Neural progenitor cell (in vitro differentiated cells): ENCODE measurements at regions not wholly inside any gene's neighbourhood (a gene's known extent, or its start where the extent isn't known, plus 50 kb on each side); places are given as distances from the start of the nearest gene placed in this dataset.

Experiments used
- DNase-seq: peaks from one replicate; pipeline ENCODE4 v3.0.0-alpha.2; 2016; ENCODE audit warnings: low spot score
- H2AFZ ChIP-seq: fragments of 200-600 bp; sonication (generic); replicated peaks from 2 replicates; pipeline ENCODE4 v1.6.1; 2016; ENCODE audit warnings: antibody characterized with exemption
- H3F3A ChIP-seq: fragments of 200-600 bp; sonication (generic); 2 replicates; pipeline ENCODE4 v1.6.1; 2016; ENCODE audit warnings: antibody characterized with exemption, low read depth
- H3K27ac ChIP-seq: fragments of 200-600 bp; sonication (generic); 2 replicates; pipeline ENCODE4 v1.5.1; 2016; ENCODE audit warnings: mild to moderate bottlenecking
- H3K27me3 ChIP-seq: fragments of 200-600 bp; sonication (generic); 2 replicates; pipeline ENCODE4 v1.6.1; 2016; ENCODE audit warnings: mild to moderate bottlenecking, moderate library complexity
- H3K36me3 ChIP-seq: fragments of 200-600 bp; sonication (generic); 2 replicates; pipeline ENCODE4 v1.5.1; 2016
- H3K4me1 ChIP-seq: fragments of 200-600 bp; sonication (generic); 2 replicates; pipeline ENCODE4 v1.6.1; 2016; ENCODE audit warnings: mixed run types
- H3K4me2 ChIP-seq: fragments of 200-600 bp; sonication (generic); 2 replicates; pipeline ENCODE4 v1.6.1; 2016
- H3K4me3 ChIP-seq: fragments of 200-600 bp; sonication (generic); 2 replicates; pipeline ENCODE4 v1.5.1; 2016
- H3K79me2 ChIP-seq: fragments of 200-600 bp; sonication (generic); 2 replicates; pipeline ENCODE4 v1.6.1; 2016; ENCODE audit warnings: low read depth
- H3K9ac ChIP-seq: fragments of 200-600 bp; sonication (generic); 2 replicates; pipeline ENCODE4 v1.6.1; 2016
- H3K9me3 ChIP-seq: fragments of 200-600 bp; sonication (generic); 2 replicates; pipeline ENCODE4 v1.5.1; 2016; ENCODE audit warnings: low read depth
- H4K20me1 ChIP-seq: fragments of 200-600 bp; sonication (generic); 2 replicates; pipeline ENCODE4 v1.6.1; 2016; ENCODE audit warnings: low read depth
- H3K27ac Mint-ChIP-seq: 3 replicates; pipeline ENCODE4 v1.8.0; 2021; ENCODE audit warnings: mixed read lengths
- H3K27me3 Mint-ChIP-seq: 2 replicates; pipeline ENCODE4 v1.8.0; 2022; ENCODE audit warnings: low read depth, mild to moderate bottlenecking, inconsistent platforms, moderate library complexity, mixed read lengths; ENCODE audit not compliant: insufficient read depth
- H3K36me3 Mint-ChIP-seq: 3 replicates; pipeline ENCODE4 v1.8.0; 2021; ENCODE audit warnings: mixed read lengths
- H3K4me1 Mint-ChIP-seq: 3 replicates; pipeline ENCODE4 v1.8.0; 2021; ENCODE audit warnings: mixed read lengths
- H3K4me3 Mint-ChIP-seq: 3 replicates; pipeline ENCODE4 v1.8.0; 2021; ENCODE audit warnings: mild to moderate bottlenecking, moderate library complexity, mixed read lengths
- H3K9me3 Mint-ChIP-seq: 3 replicates; pipeline ENCODE4 v1.8.0; 2020; ENCODE audit warnings: mixed read lengths
- EZH2 ChIP-seq: fragments of 200-600 bp; sonication (generic); IDR thresholded peaks from 2 replicates; pipeline ENCODE4 v1.6.1; 2017; ENCODE audit warnings: antibody characterized with exemption, mild to moderate bottlenecking, moderate library complexity
- EZH2phosphoT487 ChIP-seq: fragments of 200-600 bp; sonication (generic); IDR thresholded peaks from 2 replicates; pipeline ENCODE4 v1.6.1; 2017; ENCODE audit warnings: antibody characterized with exemption
- TF ChIP-seq, protein P1 (sequence below): fragments of 200-600 bp; sonication (generic); IDR thresholded peaks from 2 replicates; pipeline ENCODE4 v1.5.1; 2017; ENCODE audit warnings: antibody characterized with exemption, mild to moderate bottlenecking

DNA sequence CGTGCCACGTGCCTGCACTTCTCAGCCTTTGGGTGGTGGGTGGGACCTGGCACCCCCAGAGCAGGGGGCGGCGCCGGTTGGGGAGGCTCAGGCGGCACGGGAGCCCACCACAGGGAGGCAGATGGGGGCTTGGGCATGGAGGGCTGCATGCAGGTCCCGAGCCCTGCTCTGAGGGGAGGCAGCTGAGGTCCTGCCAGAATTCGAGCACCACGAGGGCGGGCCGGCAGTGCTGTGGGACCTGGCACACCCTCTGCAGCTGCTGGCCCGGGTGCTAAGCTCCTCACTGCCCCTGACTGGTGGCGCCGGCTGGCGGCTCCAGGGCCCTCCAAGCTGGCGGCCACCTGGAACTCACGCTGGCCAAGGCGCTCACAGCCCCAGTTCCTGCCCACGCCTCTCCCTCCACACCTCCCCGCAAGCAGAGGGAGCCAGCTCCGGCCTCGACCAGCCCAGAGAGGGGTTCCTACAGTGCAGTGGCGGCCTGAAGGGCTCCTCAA, 1176.8 kb upstream of the GYPC start:
- Histone ChIP-seq H3K4me3 (no peak overlapping the region), H3K4me1 (no peaks in the 10 kb centered on the region), H3K27ac (no peak overlapping the region), H4K20me1 (no peaks in the 10 kb centered on the region), H3K27me3 (no peaks in the 10 kb centered on the region), H3K9ac (no peak overlapping the region), H3K36me3 (no peaks in the 10 kb centered on the region), H3K9me3 (no peaks in the 10 kb centered on the region), H2AFZ (no peak overlapping the region), H3K4me2 (no peak overlapping the region), H3K79me2 (no peaks in the 10 kb centered on the region), H3F3A (no peaks in the 10 kb centered on the region)
- TF ChIP-seq, protein P1, sequence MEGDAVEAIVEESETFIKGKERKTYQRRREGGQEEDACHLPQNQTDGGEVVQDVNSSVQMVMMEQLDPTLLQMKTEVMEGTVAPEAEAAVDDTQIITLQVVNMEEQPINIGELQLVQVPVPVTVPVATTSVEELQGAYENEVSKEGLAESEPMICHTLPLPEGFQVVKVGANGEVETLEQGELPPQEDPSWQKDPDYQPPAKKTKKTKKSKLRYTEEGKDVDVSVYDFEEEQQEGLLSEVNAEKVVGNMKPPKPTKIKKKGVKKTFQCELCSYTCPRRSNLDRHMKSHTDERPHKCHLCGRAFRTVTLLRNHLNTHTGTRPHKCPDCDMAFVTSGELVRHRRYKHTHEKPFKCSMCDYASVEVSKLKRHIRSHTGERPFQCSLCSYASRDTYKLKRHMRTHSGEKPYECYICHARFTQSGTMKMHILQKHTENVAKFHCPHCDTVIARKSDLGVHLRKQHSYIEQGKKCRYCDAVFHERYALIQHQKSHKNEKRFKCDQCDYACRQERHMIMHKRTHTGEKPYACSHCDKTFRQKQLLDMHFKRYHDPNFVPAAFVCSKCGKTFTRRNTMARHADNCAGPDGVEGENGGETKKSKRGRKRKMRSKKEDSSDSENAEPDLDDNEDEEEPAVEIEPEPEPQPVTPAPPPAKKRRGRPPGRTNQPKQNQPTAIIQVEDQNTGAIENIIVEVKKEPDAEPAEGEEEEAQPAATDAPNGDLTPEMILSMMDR, result no peak
- no peak for TF ChIP-seq EZH2
- no peak for TF ChIP-seq EZH2phosphoT487
- Mint-ChIP-seq H3K27ac (no peak overlapping the region), H3K36me3 (no peaks in the 10 kb centered on the region), H3K27me3 (peaks cover 2% of the 10 kb centered on the region), H3K4me1 (no peaks in the 10 kb centered on the region), H3K9me3 (peaks cover 11% of the 10 kb centered on the region), H3K4me3 (no peak overlapping the region)
- no peak for DNase-seq

DNA sequence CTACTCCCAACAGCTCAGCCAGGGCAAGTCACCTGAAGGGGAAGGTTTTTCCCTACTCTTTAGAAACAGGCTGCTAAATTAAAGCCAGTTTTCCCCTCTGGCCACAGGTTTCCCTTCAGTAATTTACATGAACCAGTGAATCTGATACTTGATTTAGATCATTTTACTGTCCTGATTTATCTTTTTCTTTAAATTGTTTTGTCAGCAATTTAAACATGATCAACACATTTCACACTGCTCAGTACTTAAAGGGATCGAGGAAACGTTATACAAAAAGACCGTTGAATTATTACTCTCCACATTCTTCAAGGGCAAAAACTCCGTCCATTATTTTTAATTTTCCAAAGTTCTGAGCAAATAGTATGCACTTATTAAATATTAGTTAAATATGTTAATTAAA, 1165.7 kb upstream of the GYPC start:
- H3K4me2 ChIP-seq, result no peak overlapping the region
- no peaks in the 10 kb centered on the region for H3K27me3 ChIP-seq
- no peaks in the 10 kb centered on the region for H3K36me3 Mint-ChIP-seq
- TF ChIP-seq EZH2 (no peak), EZH2phosphoT487 (no peak)
- TF ChIP-seq, protein P1, result no peak
- H3K4me1 Mint-ChIP-seq, result peaks cover 1% of the 10 kb centered on the region
- H3K4me3 Mint-ChIP-seq, result no peak overlapping the region
- H3K79me2 ChIP-seq, result no peaks in the 10 kb centered on the region
- H3F3A ChIP-seq, result no peaks in the 10 kb centered on the region
- H3K4me1 ChIP-seq, result no peaks in the 10 kb centered on the region
- H3K36me3 ChIP-seq, result no peaks in the 10 kb centered on the region
- no peaks in the 10 kb centered on the region for H3K9me3 ChIP-seq
- DNase-seq, result no peak
- no peaks in the 10 kb centered on the region for H3K9me3 Mint-ChIP-seq
- no peak overlapping the region for H3K27ac ChIP-seq
- H3K9ac ChIP-seq, result no peak overlapping the region
- H2AFZ ChIP-seq, result no peak overlapping the region
- no peak overlapping the region for H3K4me3 ChIP-seq
- no peaks in the 10 kb centered on the region for H4K20me1 ChIP-seq
- H3K27me3 Mint-ChIP-seq, result peaks cover 4% of the 10 kb centered on the region
- H3K27ac Mint-ChIP-seq, result no peak overlapping the region

DNA sequence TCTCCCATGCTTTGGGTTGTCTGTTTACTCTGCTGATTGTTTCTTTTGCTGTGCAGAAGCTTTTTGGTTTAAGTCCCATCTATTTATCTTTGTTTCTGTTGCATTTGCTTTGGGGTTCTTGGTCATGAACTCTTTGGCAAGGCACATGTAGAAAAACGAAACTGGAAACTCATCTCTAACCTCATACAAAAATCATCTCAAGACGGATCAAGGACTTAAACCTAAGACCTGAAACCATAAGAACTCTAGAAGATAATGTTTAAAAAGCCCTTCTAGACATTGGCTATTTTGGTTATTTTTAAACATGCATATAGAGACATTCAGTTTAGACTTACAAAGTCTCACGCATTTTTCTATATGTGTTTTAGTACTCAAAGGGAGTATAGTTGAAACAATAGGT, 1164.3 kb upstream of the GYPC start:
- Histone ChIP-seq H3K79me2 (no peaks in the 10 kb centered on the region), H2AFZ (no peak overlapping the region), H4K20me1 (no peaks in the 10 kb centered on the region), H3K27me3 (no peaks in the 10 kb centered on the region), H3K4me1 (no peaks in the 10 kb centered on the region), H3K36me3 (no peaks in the 10 kb centered on the region), H3K27ac (no peak overlapping the region), H3F3A (no peaks in the 10 kb centered on the region), H3K4me2 (no peak overlapping the region), H3K4me3 (no peak overlapping the region), H3K9me3 (no peaks in the 10 kb centered on the region), H3K9ac (no peak overlapping the region)
- Mint-ChIP-seq H3K27me3 (no peaks in the 10 kb centered on the region), H3K9me3 (no peaks in the 10 kb centered on the region), H3K4me3 (no peak overlapping the region), H3K4me1 (no peaks in the 10 kb centered on the region), H3K27ac (no peak overlapping the region), H3K36me3 (no peaks in the 10 kb centered on the region)
- no peak for DNase-seq
- no peak for TF ChIP-seq EZH2phosphoT487
- TF ChIP-seq, protein P1, result no peak
- TF ChIP-seq EZH2, result no peak
